ENCODE measurements at regions not wholly inside any gene's neighbourhood (a gene's known extent, or its start where the extent isn't known, plus 50 kb on each side); places are given as distances from the start of the nearest gene placed in this dataset.

- ChIA-PET SMC1A (ENCODE audit: uncharacterized antibody, unreplicated experiment) (interaction anchor here (1.0 kb wide), 1 partner anchor 58 kb away, joined by 3 read pairs; no protein-coding TSS in a partner anchor), RAD21 (ENCODE audit: unreplicated experiment) (no interaction called here), CTCF (no interaction called here), POLR2A (no interaction called here)
- Histone ChIP-seq H3K4me3 (no peak overlapping the region), H3K27ac (ENCODE audit: control insufficient read depth, insufficient read depth) (no peak overlapping the region), H4K20me1 (ENCODE audit: control insufficient read depth, insufficient read depth) (no peaks in the 10 kb centered on the region), H3K4me2 (ENCODE audit: control insufficient read depth, insufficient read depth) (no peak overlapping the region), H3K27me3 (replicated peaks in 1 of 2; ENCODE audit: control insufficient read depth in 2 of 2, insufficient read depth in 2 of 2, low read length in 1 of 2) (no peaks in the 10 kb centered on the region), H3K36me3 (ENCODE audit: control insufficient read depth in 2 of 2, insufficient read depth in 2 of 2, low read length in 1 of 2) (no peaks in the 10 kb centered on the region), H2AFZ (ENCODE audit: control insufficient read depth, low read depth, low read length) (no peak overlapping the region), H3K9ac (ENCODE audit: control insufficient read depth, insufficient read depth, low read length) (no peak overlapping the region), H3K4me1 (ENCODE audit: control insufficient read depth, insufficient read depth, low read length) (no peaks in the 10 kb centered on the region), H3K9me3 (replicated peaks; ENCODE audit: control insufficient read depth, insufficient read depth, low read length) (no peaks in the 10 kb centered on the region), H3K79me2 (ENCODE audit: control insufficient read depth, insufficient read depth, low read length) (no peaks in the 10 kb centered on the region)
- BruUV-seq (replicated peaks), result no TSS peak
- in situ Hi-C loops (cut with MboI) (no loop called here), intact Hi-C loops (cut with micrococcal nuclease; ENCODE audit: unreplicated experiment) (no loop called here)
- FAIRE-seq (no peak), ATAC-seq (no peak), DNase-seq (ENCODE audit: low read depth, low spot score) (no peak)
- no peak for TF ChIP-seq RAD51 (IDR thresholded peaks at IDR 0.05)
- no peak for TF ChIP-seq RBBP5 (conservative IDR thresholded peaks at IDR 0.05)
- no peak for TF ChIP-seq SIX5 (IDR thresholded peaks at IDR 0.05; ENCODE audit: low read depth, low read length, severe bottlenecking)
- no peak for TF ChIP-seq ZNF592 (IDR thresholded peaks at IDR 0.05)
- TF ChIP-seq SMC3 (IDR thresholded peaks at IDR 0.05; ENCODE audit: borderline replicate concordance, low read length), result no peak
- TF ChIP-seq SREBF1 (IDR thresholded peaks at IDR 0.05; ENCODE audit: low read length), result no peak
- TF ChIP-seq BACH1 (IDR thresholded peaks at IDR 0.05; ENCODE audit: borderline replicate concordance), result no peak
- no peak for TF ChIP-seq ZBTB11 (CRISPR knock-in tag; IDR thresholded peaks at IDR 0.05)
- no peak for TF ChIP-seq E2F8 (IDR thresholded peaks at IDR 0.05; ENCODE audit: low read depth, partially characterized antibody)
- no peak for TF ChIP-seq ZNF384 (IDR thresholded peaks at IDR 0.05; ENCODE audit: borderline replicate concordance, low read depth, low read length)
- no peak for TF ChIP-seq NFXL1 (IDR thresholded peaks at IDR 0.05; ENCODE audit: borderline replicate concordance)
- TF ChIP-seq TARDBP (IDR thresholded peaks at IDR 0.05; ENCODE audit: borderline replicate concordance), result no peak
- no peak for TF ChIP-seq NFYB (IDR thresholded peaks at IDR 0.05; ENCODE audit: insufficient read depth, low read depth, low read length)
Measured at GRCh38 chr13:80814541-80814940, 473.6 kb upstream of the SPRY2 start.

All from GM12878 (cell line).